Fibroblast of lung (primary cell): ENCODE measurements at regions not wholly inside any gene's neighbourhood (a gene's known extent, or its start where the extent isn't known, plus 50 kb on each side); places are given as distances from the start of the nearest gene placed in this dataset.

ENCODE experiments used
- EZH2 ChIP-seq: IDR thresholded peaks from 2 replicates; pipeline ENCODE4 v1.5.1; 2012; ENCODE audit warnings: low read length, control low read depth, mild to moderate bottlenecking; ENCODE audit errors: missing control alignments
- TF ChIP-seq, protein P1 (sequence below), 2 donors: IDR thresholded peaks in 1 of 2; conservative IDR thresholded peaks in 1 of 2; 1 replicate in 1 of 2; 2 replicates in 1 of 2; pipeline ENCODE4 v1.5.1; 2011 to 2012; ENCODE audit warnings: low read length in 2 of 2, control low read depth in 1 of 2, inconsistent platforms in 1 of 2, low read depth in 1 of 2, mild to moderate bottlenecking in 1 of 2

- TF ChIP-seq, protein P1, sequence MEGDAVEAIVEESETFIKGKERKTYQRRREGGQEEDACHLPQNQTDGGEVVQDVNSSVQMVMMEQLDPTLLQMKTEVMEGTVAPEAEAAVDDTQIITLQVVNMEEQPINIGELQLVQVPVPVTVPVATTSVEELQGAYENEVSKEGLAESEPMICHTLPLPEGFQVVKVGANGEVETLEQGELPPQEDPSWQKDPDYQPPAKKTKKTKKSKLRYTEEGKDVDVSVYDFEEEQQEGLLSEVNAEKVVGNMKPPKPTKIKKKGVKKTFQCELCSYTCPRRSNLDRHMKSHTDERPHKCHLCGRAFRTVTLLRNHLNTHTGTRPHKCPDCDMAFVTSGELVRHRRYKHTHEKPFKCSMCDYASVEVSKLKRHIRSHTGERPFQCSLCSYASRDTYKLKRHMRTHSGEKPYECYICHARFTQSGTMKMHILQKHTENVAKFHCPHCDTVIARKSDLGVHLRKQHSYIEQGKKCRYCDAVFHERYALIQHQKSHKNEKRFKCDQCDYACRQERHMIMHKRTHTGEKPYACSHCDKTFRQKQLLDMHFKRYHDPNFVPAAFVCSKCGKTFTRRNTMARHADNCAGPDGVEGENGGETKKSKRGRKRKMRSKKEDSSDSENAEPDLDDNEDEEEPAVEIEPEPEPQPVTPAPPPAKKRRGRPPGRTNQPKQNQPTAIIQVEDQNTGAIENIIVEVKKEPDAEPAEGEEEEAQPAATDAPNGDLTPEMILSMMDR (conservative IDR thresholded peaks at IDR 0.05 in 1 of 2, IDR thresholded peaks at IDR 0.05 in 1 of 2; ENCODE audit: low read depth in 1 of 2, low read length in 2 of 2), result no peak
- TF ChIP-seq EZH2, result no peak
Measured at GRCh38 chrX:16308773-16309172, 141.5 kb downstream of the MAGEB17 start.
